T47D (cell line): ENCODE measurements at regions not wholly inside any gene's neighbourhood (a gene's known extent, or its start where the extent isn't known, plus 50 kb on each side); places are given as distances from the start of the nearest gene placed in this dataset.

Source experiments
- DNase-seq, 2 experiments: peaks; one replicate each; pipeline versions ENCODE4 v3.0.0 to v3.0.0-alpha.2; 2011 to 2012; ENCODE audit warnings: low read depth in 1 of 2, low spot score in 1 of 2
- JUND ChIP-seq: IDR thresholded peaks from 2 replicates; pipeline ENCODE4 v1.6.1; 2012; ENCODE audit warnings: low read depth
- in situ Hi-C: cut with HindIII; loops from 2 replicates; pipeline ENCODE4 v1.10.0; 2016; ENCODE audit warnings: low sequenced_read_pairs, low pct_unique_long_range_greater_than_20kb

- no peak for TF ChIP-seq JUND
- in situ Hi-C loops, result no loop called here
- no peak for DNase-seq
These were observed 222.9 kb downstream of the RFC3 start for GRCh38 chr13:34040863-34041262.

DNA sequence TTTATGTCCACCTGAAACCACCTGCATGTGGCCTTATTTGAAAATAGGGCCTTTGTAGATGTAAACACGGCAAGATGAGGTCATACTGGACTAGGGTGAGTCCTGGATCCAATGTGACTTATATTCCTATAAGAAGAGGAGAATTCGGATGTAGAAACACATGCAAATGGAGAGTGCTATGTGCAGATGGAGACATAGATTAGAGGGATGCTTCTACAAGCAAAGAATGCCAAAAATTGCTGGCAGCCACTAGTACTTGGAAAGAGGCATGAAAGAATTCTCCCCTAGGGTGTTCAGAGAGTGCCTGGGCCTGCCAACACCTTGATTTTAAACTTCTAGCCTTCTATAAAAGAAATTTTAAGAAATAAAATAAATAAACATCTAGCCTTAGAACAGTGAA is 226.1 kb downstream of the RFC3 start:
- in situ Hi-C loops, result no loop called here
- no peak; the same call in 1 of the 2 replicates for TF ChIP-seq JUND
- DNase-seq, result peak; percentile 9 to 86

- no peak for TF ChIP-seq JUND
- in situ Hi-C loops, result no loop called here
- no peak for DNase-seq
These were observed 226.7 kb downstream of the RFC3 start for GRCh38 chr13:34044660-34045080.

GRCh38 chr13:34046457-34046856 is 228.5 kb downstream of the RFC3 start:
- in situ Hi-C loops, result no loop called here
- DNase-seq, result no peak
- TF ChIP-seq JUND, result no peak

- DNase-seq, result peak in 1 of 2 experiments; percentile 5
- in situ Hi-C loops, result no loop called here
- no peak for TF ChIP-seq JUND
These were observed 230.7 kb downstream of the RFC3 start for GRCh38 chr13:34048652-34049051.

- TF ChIP-seq JUND, result no peak
- in situ Hi-C loops, result no loop called here
- DNase-seq, result no peak
These were observed 238.8 kb downstream of the RFC3 start for GRCh38 chr13:34056733-34057258.

GRCh38 chr13:34064456-34065205 is 246.7 kb downstream of the RFC3 start:
- no peak for DNase-seq
- no peak for TF ChIP-seq JUND
- in situ Hi-C loops, result no loop called here

DNA sequence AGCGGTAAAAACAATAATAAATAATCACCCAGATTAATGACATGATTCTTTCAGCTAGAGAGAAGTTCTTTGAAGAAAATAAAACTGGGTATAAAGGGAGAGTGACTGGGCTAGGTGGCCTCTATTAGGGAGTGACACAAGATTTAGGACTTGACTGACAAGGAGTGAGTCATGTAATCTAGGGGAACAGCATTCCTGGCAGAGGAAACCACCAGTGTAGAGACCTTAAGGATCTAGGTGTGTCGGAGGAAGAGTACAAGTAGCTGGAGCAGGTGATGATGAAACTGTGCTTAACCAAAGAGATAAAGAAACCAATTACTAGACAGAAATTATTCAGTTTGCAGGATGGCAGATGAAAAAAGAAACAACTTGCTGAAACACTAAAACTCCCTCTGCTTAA is 248.0 kb downstream of the RFC3 start:
- in situ Hi-C loops, result no loop called here
- DNase-seq, result no peak
- TF ChIP-seq JUND, result no peak

- no peak for TF ChIP-seq JUND
- DNase-seq, result no peak
- in situ Hi-C loops, result no loop called here
These were observed 248.4 kb downstream of the RFC3 start for GRCh38 chr13:34066344-34066743.

DNA sequence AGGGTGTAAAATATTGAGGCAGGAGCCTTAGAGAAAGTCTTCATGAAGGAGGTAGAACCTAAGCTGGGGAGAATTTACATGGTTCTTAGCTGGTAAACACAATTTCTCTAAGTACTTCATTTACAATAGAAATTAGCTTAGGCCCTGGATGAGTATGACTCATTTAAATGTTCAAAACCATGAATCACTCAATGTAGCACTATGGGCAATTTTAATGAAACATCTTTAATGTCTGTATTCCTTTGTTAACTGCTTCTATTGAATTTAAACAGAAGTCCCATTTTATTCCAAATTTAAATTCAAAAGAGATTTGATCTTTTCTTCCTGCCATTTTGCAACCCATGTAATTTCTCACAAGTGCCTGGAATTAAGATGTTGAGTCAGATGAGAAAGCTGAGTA is 252.1 kb downstream of the RFC3 start:
- TF ChIP-seq JUND, result no peak
- in situ Hi-C loops, result no loop called here

GRCh38 chr13:34070544-34071303 is 252.8 kb downstream of the RFC3 start:
- no peak for TF ChIP-seq JUND
- no peak for DNase-seq
- in situ Hi-C loops, result no loop called here

More for the DNA sequence above, 252.1 kb downstream of the RFC3 start:
- DNase-seq, result no peak

- no peak for TF ChIP-seq JUND
- no peak for DNase-seq
- in situ Hi-C loops, result no loop called here
These were observed 258.4 kb downstream of the RFC3 start for GRCh38 chr13:34076319-34076718.
